Head of caudate nucleus (tissue), 42 donors: ENCODE measurements at regions not wholly inside any gene's neighbourhood (a gene's known extent, or its start where the extent isn't known, plus 50 kb on each side); places are given as distances from the start of the nearest gene placed in this dataset.
A peak's percentile ranks its signal among the peaks of the same experiment; 100 is the strongest.

Source experiments
- DNase-seq, 42 donors: peaks; one replicate each; pipeline versions ENCODE4 v3.0.0 to v3.0.0-alpha.2; 2020 to 2021; ENCODE audit warnings: mixed read lengths in 7 of 42
- intact Hi-C: fragments of 100-400 bp; cut with DNase I; formaldehyde crosslinking; loops from one replicate; pipeline ENCODE4 v1.15.0; 2022

- DNase-seq, result no peak
- intact Hi-C loops, result no loop called here
Observed at GRCh38 chr11:130718120-130718519, 198.2 kb downstream of the SNX19 start.

GRCh38 chr11:130719220-130719915 is 196.9 kb downstream of the SNX19 start:
- DNase-seq, result no peak
- intact Hi-C loops, result no loop called here

- intact Hi-C loops, result no loop called here
- DNase-seq, result no peak
Observed at GRCh38 chr11:130720232-130721022, 195.9 kb downstream of the SNX19 start.

GRCh38 chr11:130721023-130721681 is 195.1 kb downstream of the SNX19 start:
- intact Hi-C loops, result no loop called here
- no peak for DNase-seq

- intact Hi-C loops, result no loop called here
- no peak for DNase-seq
Observed at GRCh38 chr11:130721736-130722135, 194.5 kb downstream of the SNX19 start.

GRCh38 chr11:130722401-130722800 is 193.9 kb downstream of the SNX19 start:
- intact Hi-C loops, result no loop called here
- DNase-seq, result no peak

GRCh38 chr11:130725421-130726233 is 190.7 kb downstream of the SNX19 start:
- intact Hi-C loops, result no loop called here
- DNase-seq, result no peak

GRCh38 chr11:130726234-130727037 is 189.8 kb downstream of the SNX19 start:
- peak in 3 of 42 donors; percentile 13 to 51 (median 25) for DNase-seq
- intact Hi-C loops, result no loop called here

GRCh38 chr11:130727157-130728119 is 188.8 kb downstream of the SNX19 start:
- intact Hi-C loops, result no loop called here
- no peak for DNase-seq

- DNase-seq, result no peak
- intact Hi-C loops, result no loop called here
Observed at GRCh38 chr11:130728185-130729180, 187.8 kb downstream of the SNX19 start.

GRCh38 chr11:130729193-130729592 is 187.1 kb downstream of the SNX19 start:
- no peak for DNase-seq
- intact Hi-C loops, result no loop called here

GRCh38 chr11:130729678-130730300 is 186.5 kb downstream of the SNX19 start:
- DNase-seq, result no peak
- intact Hi-C loops, result no loop called here

GRCh38 chr11:130731401-130731800 is 184.9 kb downstream of the SNX19 start:
- intact Hi-C loops, result no loop called here
- no peak for DNase-seq

GRCh38 chr11:130732476-130732875 is 183.8 kb downstream of the SNX19 start:
- DNase-seq, result no peak
- intact Hi-C loops, result no loop called here

- intact Hi-C loops, result no loop called here
- no peak for DNase-seq
Observed at GRCh38 chr11:130737041-130737830, 179.0 kb downstream of the SNX19 start.
